GM12874 (cell line): ENCODE measurements at regions not wholly inside any gene's neighbourhood (a gene's known extent, or its start where the extent isn't known, plus 50 kb on each side); places are given as distances from the start of the nearest gene placed in this dataset.

Experiments used
- TF ChIP-seq, protein P1 (sequence below): IDR thresholded peaks from 2 replicates; pipeline ENCODE4 v1.5.1; 2011; ENCODE audit warnings: low read depth, mild to moderate bottlenecking, control low read depth, low read length, moderate library complexity; ENCODE audit not compliant: insufficient read depth

DNA sequence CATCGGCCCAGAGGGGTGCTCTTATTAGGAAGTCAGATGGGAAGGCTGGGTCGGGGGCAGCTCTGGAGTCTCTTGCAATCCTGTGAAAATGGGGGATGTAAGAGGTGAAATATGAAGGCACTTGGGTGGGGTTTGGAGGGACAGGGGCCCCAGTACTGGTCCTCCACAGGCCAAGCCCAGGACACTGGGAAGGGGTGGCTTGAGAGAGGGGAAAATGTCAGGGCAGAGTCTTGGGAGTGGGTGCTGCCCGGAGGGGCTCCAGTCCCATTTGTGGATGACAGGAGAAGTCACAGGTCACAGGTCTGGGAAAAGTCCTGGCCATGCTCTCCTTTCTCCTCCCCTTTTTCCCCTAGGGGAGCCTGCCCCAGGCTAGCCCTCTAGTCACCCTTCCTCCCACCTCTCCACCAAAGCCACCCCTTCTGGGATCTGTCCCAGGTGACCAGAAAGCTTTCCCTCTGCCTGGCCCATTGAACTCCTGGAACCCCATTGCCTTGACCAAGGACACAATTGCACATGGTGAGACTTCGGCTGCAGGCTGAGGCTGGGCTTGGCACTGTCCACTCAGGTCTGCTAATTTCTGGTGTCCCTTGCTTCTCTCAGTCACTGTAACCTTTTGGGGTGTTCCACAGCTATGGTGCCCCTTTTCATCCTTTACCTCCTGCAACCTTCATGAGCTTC is 1465.0 kb downstream of the TBC1D22A start:
- TF ChIP-seq, protein P1, sequence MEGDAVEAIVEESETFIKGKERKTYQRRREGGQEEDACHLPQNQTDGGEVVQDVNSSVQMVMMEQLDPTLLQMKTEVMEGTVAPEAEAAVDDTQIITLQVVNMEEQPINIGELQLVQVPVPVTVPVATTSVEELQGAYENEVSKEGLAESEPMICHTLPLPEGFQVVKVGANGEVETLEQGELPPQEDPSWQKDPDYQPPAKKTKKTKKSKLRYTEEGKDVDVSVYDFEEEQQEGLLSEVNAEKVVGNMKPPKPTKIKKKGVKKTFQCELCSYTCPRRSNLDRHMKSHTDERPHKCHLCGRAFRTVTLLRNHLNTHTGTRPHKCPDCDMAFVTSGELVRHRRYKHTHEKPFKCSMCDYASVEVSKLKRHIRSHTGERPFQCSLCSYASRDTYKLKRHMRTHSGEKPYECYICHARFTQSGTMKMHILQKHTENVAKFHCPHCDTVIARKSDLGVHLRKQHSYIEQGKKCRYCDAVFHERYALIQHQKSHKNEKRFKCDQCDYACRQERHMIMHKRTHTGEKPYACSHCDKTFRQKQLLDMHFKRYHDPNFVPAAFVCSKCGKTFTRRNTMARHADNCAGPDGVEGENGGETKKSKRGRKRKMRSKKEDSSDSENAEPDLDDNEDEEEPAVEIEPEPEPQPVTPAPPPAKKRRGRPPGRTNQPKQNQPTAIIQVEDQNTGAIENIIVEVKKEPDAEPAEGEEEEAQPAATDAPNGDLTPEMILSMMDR: no peak

DNA sequence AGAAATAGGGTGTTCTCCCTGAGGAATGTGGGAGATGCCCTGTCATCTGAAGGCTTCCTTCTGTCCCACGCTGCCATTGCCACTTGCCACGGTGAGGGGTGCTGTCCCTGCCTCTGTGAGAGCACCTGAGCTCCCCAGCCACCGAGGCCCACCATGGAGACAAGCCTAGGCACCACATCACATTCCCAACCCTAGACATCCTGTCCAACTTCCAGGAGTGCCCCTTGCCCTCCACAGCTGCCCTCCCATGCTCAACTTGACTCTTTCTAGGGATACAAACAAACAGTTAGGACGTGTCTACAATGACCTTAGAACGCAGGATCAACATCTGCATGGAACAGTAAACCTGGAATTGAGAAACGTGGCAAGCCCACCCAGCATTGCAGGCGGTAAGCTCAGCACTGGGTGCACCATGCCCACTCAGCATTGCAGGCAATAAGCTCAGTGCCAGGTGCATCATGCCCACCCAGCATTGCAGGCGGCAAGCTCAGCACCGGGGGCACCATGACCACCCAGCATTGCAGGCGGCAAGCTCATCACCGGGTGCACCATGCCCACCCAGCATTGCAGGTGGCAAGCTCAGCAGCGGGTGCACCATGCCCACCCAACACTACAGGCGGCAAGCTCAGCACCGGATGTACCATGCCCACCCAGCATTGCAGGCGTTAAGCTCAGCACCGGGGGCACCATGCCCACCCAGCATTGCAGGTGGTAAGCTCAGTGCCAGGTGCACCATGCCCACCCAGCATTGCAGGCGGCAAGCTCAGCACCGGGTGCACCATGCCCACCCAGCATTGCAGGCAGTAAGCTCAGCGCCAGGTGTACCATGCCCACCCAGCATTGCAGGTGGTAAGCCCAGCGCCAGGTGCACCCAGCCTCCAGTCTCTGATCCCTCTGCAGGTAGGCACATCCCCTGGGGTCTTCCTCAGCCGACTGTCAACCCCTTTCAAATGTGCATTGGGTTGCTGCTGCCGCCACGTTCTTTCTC is 1463.9 kb downstream of the TBC1D22A start:
- TF ChIP-seq, protein P1: no peak

DNA sequence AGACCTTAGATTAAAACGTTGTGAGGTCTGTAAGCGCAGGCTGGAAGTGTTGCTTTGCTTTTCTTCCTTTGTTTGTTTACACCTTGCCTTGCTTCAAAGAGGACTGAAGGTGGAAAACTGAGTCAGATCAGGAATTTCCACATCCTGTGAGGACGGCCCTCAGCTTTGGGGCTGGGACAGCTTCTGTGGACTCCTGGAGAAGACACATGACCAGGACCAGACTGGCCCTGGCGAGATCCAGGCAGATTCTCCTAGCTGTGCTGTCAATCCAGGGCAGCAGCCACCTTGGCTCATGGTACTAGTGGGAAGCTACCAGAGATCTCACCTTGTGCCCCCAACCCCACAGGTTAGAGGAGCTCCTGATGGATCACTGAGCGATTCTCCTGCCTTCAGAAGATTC is 1461.9 kb downstream of the TBC1D22A start:
- TF ChIP-seq, protein P1: no peak

DNA sequence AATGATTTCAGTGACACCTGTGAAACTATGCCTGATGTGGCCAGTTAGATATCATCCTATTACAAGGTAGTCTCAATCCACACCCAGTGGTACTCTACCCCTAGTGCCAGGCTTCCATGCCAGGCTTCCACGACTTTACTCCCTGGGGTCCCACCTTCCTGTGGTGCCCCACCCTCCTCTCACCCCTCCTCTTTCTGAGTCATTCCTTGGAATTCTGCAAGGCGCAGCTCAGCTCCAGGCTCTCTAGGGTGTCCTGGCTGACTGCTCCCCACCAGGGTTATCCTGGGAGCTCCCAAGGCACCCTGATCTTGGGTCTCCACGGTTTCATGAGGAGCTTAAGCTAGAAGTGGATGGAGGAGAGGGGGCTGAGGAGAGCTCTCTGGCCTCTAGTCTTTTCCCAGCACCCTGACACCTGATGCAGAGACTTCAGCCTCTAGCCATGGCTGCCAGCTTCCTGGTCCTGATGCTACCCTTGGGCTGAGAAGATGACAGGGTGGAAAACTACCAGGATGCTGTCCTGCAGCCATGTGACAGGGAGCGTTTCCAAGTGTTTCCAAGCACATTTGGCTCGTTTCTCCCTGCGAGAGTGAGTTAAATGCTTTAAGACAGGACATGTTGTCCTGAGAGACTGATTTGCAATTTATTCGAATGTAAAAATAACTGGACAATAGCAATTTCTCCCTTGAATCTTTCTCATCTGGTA is 1461.2 kb downstream of the TBC1D22A start:
- TF ChIP-seq, protein P1: no peak

DNA sequence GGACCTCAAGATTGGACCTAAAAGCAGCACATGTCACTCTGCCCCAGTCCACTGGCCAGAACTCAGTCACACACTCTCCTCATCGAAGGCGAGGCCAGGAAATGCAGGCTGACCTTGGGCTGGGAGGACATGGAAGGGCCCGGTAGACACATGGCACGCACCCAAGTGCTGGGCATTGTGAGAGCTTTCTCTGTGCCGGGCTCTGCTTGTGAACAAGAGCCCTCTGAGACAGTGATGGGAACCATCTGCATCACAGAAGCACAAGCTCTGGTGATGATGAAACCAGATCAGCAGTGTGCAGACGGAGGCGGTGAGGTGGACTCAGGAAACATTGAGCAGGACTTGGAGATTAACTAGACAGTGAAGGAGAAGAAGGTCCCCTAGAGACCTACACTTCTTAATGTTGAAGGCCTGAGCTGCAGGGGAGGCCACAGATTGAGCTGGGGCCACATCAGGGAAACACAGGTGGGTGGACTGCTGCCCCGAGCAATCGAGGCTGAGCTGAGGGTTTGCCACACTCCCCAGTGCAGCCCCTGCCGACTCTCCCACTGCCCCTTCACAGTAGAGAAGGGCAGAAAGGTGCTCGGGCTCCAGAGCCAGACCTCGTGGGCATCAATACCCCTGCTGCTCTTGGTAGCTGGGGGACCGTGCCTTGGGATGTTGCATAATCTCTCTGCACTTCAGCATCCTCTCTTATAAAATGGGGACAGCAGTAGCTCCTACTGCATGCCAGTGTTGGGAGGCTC is 1460.5 kb downstream of the TBC1D22A start:
- TF ChIP-seq, protein P1: no peak

DNA sequence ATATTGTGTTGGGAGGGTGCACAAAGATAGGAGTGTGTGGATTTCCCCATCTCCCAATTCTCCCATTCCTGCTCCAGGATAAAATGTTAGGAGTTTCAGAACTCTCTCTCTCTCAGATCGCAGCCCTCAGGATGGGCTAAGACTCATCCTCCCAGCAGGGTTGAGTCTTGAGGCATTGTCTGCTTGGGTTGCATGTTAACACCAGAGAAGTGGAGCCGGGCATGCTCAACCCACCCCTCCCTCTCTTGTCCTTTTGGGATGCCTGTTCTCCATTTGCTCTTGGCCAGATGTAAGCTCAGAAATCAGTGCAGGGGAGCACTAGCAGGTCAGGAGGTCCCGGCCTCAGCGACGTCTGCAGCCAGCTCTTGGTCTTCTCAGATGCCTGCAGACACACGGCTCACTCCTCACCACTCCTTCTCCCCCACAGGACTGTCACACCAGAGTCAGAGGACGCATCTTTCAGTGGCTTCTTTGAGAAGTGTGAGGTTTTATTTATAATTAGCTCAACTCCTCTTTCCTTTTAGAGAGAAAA is 1456.5 kb downstream of the TBC1D22A start:
- TF ChIP-seq, protein P1: no peak
